SJSA1 (cell line): ENCODE measurements at regions not wholly inside any gene's neighbourhood (a gene's known extent, or its start where the extent isn't known, plus 50 kb on each side); places are given as distances from the start of the nearest gene placed in this dataset.

Source experiments
- DNase-seq, 2 experiments: peaks; one replicate each; pipeline ENCODE4 v3.0.0-alpha.2; 2015 to 2020; ENCODE audit warnings: low spot score in 2 of 2, low read depth in 1 of 2
- H3K27ac ChIP-seq: fragments of 250-450 bp; sonication (Bioruptor Pico); 2 replicates; pipeline ENCODE4 v1.5.1; 2020; ENCODE audit warnings: mild to moderate bottlenecking, moderate library complexity
- H3K27me3 ChIP-seq: fragments of 250-450 bp; sonication (Bioruptor Pico); replicated peaks from 2 replicates; pipeline ENCODE4 v1.5.1; 2020; ENCODE audit warnings: mild to moderate bottlenecking, moderate library complexity
- H3K36me3 ChIP-seq: fragments of 250-450 bp; sonication (Bioruptor Pico); 2 replicates; pipeline ENCODE4 v1.5.1; 2020; ENCODE audit warnings: mild to moderate bottlenecking
- H3K4me1 ChIP-seq: fragments of 250-450 bp; sonication (Bioruptor Pico); replicated peaks from 2 replicates; pipeline ENCODE4 v1.6.1; 2021; ENCODE audit warnings: mild to moderate bottlenecking
- H3K4me3 ChIP-seq: fragments of 250-450 bp; sonication (Bioruptor Pico); 2 replicates; pipeline ENCODE4 v1.5.1; 2020; ENCODE audit warnings: mild to moderate bottlenecking
- H3K9me3 ChIP-seq: fragments of 250-450 bp; sonication (Bioruptor Pico); replicated peaks from 2 replicates; pipeline ENCODE4 v1.5.1; 2020; ENCODE audit warnings: mild to moderate bottlenecking

- peak; percentile 67 to 76 for DNase-seq
- Histone ChIP-seq H3K36me3 (no peaks in the 10 kb centered on the region), H3K4me3 (no peak overlapping the region), H3K9me3 (no peaks in the 10 kb centered on the region), H3K4me1 (no peaks in the 10 kb centered on the region), H3K27ac (no peak overlapping the region), H3K27me3 (no peaks in the 10 kb centered on the region; the same call in 1 of the 2 replicates)
Observed at GRCh38 chr21:38159355-38159754, 97.4 kb upstream of the KCNJ15 start.

- Histone ChIP-seq H3K4me3 (no peak overlapping the region), H3K27ac (no peak overlapping the region), H3K9me3 (no peaks in the 10 kb centered on the region), H3K4me1 (peaks cover 4% of the 10 kb centered on the region), H3K36me3 (no peaks in the 10 kb centered on the region), H3K27me3 (no peaks in the 10 kb centered on the region)
- no peak for DNase-seq
Observed at GRCh38 chr21:38165466-38166172, 91.2 kb upstream of the KCNJ15 start.

- Histone ChIP-seq H3K4me3 (no peak overlapping the region), H3K9me3 (no peaks in the 10 kb centered on the region), H3K4me1 (peaks cover 10% of the 10 kb centered on the region), H3K27ac (no peak overlapping the region), H3K27me3 (no peaks in the 10 kb centered on the region), H3K36me3 (no peaks in the 10 kb centered on the region)
- DNase-seq: no peak
Observed at GRCh38 chr21:38166173-38166535, 90.6 kb upstream of the KCNJ15 start.

- H3K4me1 ChIP-seq: peaks cover 22% of the 10 kb centered on the region
- DNase-seq: no peak
- H3K9me3 ChIP-seq: no peaks in the 10 kb centered on the region
- no peak overlapping the region for H3K4me3 ChIP-seq
- no peak overlapping the region for H3K27ac ChIP-seq
- H3K27me3 ChIP-seq: no peaks in the 10 kb centered on the region
- no peaks in the 10 kb centered on the region for H3K36me3 ChIP-seq
Observed at GRCh38 chr21:38167345-38167744, 89.4 kb upstream of the KCNJ15 start.

- no peak overlapping the region for H3K27ac ChIP-seq
- peaks cover 29% of the 10 kb centered on the region for H3K4me1 ChIP-seq
- DNase-seq: peak; percentile 38 to 50
Observed at GRCh38 chr21:38170283-38170682, 86.5 kb upstream of the KCNJ15 start.

GRCh38 chr21:38170704-38171682 lies 85.8 kb upstream of the KCNJ15 start:
- DNase-seq: peak in 1 of 2 experiments; percentile 14
- no peaks in the 10 kb centered on the region for H3K36me3 ChIP-seq
- peaks cover 29% of the 10 kb centered on the region for H3K4me1 ChIP-seq
- no peaks in the 10 kb centered on the region for H3K27me3 ChIP-seq
- H3K9me3 ChIP-seq: no peaks in the 10 kb centered on the region
- H3K4me3 ChIP-seq: no peak overlapping the region
- peak overlapping the region; percentile 67 for H3K27ac ChIP-seq

More at GRCh38 chr21:38170283-38170682, 86.5 kb upstream of the KCNJ15 start:
- Histone ChIP-seq H3K27me3 (no peaks in the 10 kb centered on the region), H3K9me3 (no peaks in the 10 kb centered on the region), H3K4me3 (no peak overlapping the region), H3K36me3 (no peaks in the 10 kb centered on the region)

GRCh38 chr21:38171723-38172344 lies 85.0 kb upstream of the KCNJ15 start:
- DNase-seq: peak; percentile 71 to 81
- no peaks in the 10 kb centered on the region for H3K9me3 ChIP-seq
- H3K4me3 ChIP-seq: no peak overlapping the region
- H3K4me1 ChIP-seq: peaks cover 29% of the 10 kb centered on the region
- H3K27ac ChIP-seq: peak overlapping the region; percentile 67
- no peaks in the 10 kb centered on the region for H3K27me3 ChIP-seq
- H3K36me3 ChIP-seq: no peaks in the 10 kb centered on the region

GRCh38 chr21:38173276-38174035 lies 83.3 kb upstream of the KCNJ15 start:
- Histone ChIP-seq H3K9me3 (no peaks in the 10 kb centered on the region), H3K4me3 (no peak overlapping the region), H3K36me3 (no peaks in the 10 kb centered on the region), H3K4me1 (peaks cover 29% of the 10 kb centered on the region), H3K27me3 (no peaks in the 10 kb centered on the region), H3K27ac (no peak overlapping the region)
- DNase-seq: peak in 1 of 2 experiments; percentile 6

- Histone ChIP-seq H3K27ac (no peak overlapping the region), H3K4me1 (peaks cover 28% of the 10 kb centered on the region)
- no peak for DNase-seq
Observed at GRCh38 chr21:38175306-38175705, 81.5 kb upstream of the KCNJ15 start.

GRCh38 chr21:38177919-38178652 lies 78.7 kb upstream of the KCNJ15 start:
- no peak for DNase-seq
- H3K4me3 ChIP-seq: no peak overlapping the region

More at GRCh38 chr21:38175306-38175705, 81.5 kb upstream of the KCNJ15 start:
- Histone ChIP-seq H3K27me3 (no peaks in the 10 kb centered on the region), H3K9me3 (no peaks in the 10 kb centered on the region), H3K36me3 (no peaks in the 10 kb centered on the region), H3K4me3 (no peak overlapping the region)

GRCh38 chr21:38178653-38179470 lies 77.9 kb upstream of the KCNJ15 start:
- Histone ChIP-seq H3K27me3 (no peaks in the 10 kb centered on the region), H3K36me3 (no peaks in the 10 kb centered on the region), H3K27ac (no peak overlapping the region), H3K4me1 (peaks cover 2% of the 10 kb centered on the region), H3K9me3 (no peaks in the 10 kb centered on the region), H3K4me3 (no peak overlapping the region)
- DNase-seq: no peak

More at GRCh38 chr21:38177919-38178652, 78.7 kb upstream of the KCNJ15 start:
- no peaks in the 10 kb centered on the region for H3K36me3 ChIP-seq
- no peaks in the 10 kb centered on the region for H3K9me3 ChIP-seq
- no peak overlapping the region for H3K27ac ChIP-seq
- H3K27me3 ChIP-seq: no peaks in the 10 kb centered on the region
- peaks cover 6% of the 10 kb centered on the region for H3K4me1 ChIP-seq

- H3K9me3 ChIP-seq: no peaks in the 10 kb centered on the region
- no peaks in the 10 kb centered on the region for H3K36me3 ChIP-seq
- no peaks in the 10 kb centered on the region for H3K27me3 ChIP-seq
- no peaks in the 10 kb centered on the region for H3K4me1 ChIP-seq
- no peak overlapping the region for H3K27ac ChIP-seq
- no peak for DNase-seq
- H3K4me3 ChIP-seq: no peak overlapping the region
Observed at GRCh38 chr21:38179511-38179910, 77.3 kb upstream of the KCNJ15 start.
